HCT116 (cell line): ENCODE measurements at regions not wholly inside any gene's neighbourhood (a gene's known extent, or its start where the extent isn't known, plus 50 kb on each side); places are given as distances from the start of the nearest gene placed in this dataset.

Experiments
- CBX3 ChIP-seq: IDR thresholded peaks from 2 replicates; pipeline ENCODE4 v1.6.1; 2012; ENCODE audit warnings: low read depth
- CEBPB ChIP-seq: IDR thresholded peaks from 2 replicates; pipeline ENCODE4 v1.6.1; 2012; ENCODE audit warnings: low read depth
- EZH2 ChIP-seq: fragments of 200-600 bp; sonication (generic); IDR thresholded peaks from 2 replicates; pipeline ENCODE4 v1.6.1; 2017; ENCODE audit warnings: antibody characterized with exemption, mixed run types
- EZH2phosphoT487 ChIP-seq: fragments of 200-600 bp; IDR thresholded peaks from 2 replicates; pipeline ENCODE4 v1.6.1; 2018; ENCODE audit warnings: antibody characterized with exemption, borderline replicate concordance
- FOSL1 ChIP-seq: IDR thresholded peaks from 2 replicates; pipeline ENCODE4 v1.6.1; 2012; ENCODE audit warnings: low read depth
- POLR2A ChIP-seq: IDR thresholded peaks from 2 replicates; pipeline ENCODE4 v1.7.0; 2011; ENCODE audit warnings: borderline replicate concordance; ENCODE audit not compliant: insufficient read depth, insufficient read length; ENCODE audit errors: extremely low read depth
- TF ChIP-seq, protein P1 (sequence below), 3 experiments: fragments of 200-600 bp in 1 of 3; sonication (generic) in 1 of 3; IDR thresholded peaks in 2 of 3; conservative IDR thresholded peaks in 1 of 3; 2 replicates each; pipeline ENCODE4 v1.5.1; 2012 to 2017; ENCODE audit warnings: low read depth in 2 of 3, low read length in 2 of 3, antibody characterized with exemption in 1 of 3, borderline replicate concordance in 1 of 3, control low read depth in 1 of 3, mild to moderate bottlenecking in 1 of 3, mixed read lengths in 1 of 3, mixed run types in 1 of 3, moderate library complexity in 1 of 3; ENCODE audit not compliant: insufficient read depth in 1 of 3
- TF ChIP-seq, protein P2 (sequence below): IDR thresholded peaks from 2 replicates; pipeline ENCODE4 v1.6.1; 2012; ENCODE audit warnings: low read depth

DNA sequence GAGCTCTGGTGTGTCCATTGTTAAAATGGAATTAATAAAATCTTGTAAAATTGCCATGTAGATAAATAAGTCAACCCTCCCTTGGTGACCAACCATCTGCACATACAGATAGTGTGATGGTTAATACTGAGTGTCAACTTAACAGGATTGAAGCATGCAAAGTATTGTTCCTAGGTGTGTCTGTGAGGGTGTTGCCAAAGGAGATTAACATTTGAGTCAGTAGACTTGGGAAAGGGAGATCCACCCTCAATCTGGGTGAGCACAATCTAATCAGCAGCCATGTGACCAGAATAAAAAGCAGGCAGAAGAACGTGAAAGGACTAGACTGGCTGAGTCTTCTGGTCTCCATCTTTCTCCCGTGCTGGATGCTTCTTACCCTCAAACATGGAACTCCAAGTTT, 174.8 kb downstream of the LTN1 start:
- TF ChIP-seq POLR2A, result no peak
- TF ChIP-seq EZH2, result no peak
- TF ChIP-seq, protein P1, sequence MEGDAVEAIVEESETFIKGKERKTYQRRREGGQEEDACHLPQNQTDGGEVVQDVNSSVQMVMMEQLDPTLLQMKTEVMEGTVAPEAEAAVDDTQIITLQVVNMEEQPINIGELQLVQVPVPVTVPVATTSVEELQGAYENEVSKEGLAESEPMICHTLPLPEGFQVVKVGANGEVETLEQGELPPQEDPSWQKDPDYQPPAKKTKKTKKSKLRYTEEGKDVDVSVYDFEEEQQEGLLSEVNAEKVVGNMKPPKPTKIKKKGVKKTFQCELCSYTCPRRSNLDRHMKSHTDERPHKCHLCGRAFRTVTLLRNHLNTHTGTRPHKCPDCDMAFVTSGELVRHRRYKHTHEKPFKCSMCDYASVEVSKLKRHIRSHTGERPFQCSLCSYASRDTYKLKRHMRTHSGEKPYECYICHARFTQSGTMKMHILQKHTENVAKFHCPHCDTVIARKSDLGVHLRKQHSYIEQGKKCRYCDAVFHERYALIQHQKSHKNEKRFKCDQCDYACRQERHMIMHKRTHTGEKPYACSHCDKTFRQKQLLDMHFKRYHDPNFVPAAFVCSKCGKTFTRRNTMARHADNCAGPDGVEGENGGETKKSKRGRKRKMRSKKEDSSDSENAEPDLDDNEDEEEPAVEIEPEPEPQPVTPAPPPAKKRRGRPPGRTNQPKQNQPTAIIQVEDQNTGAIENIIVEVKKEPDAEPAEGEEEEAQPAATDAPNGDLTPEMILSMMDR (IDR thresholded peaks at IDR 0.05 in 2 of 3, conservative IDR thresholded peaks at IDR 0.05 in 1 of 3; ENCODE audit: borderline replicate concordance in 1 of 3, insufficient read depth in 1 of 3, low read depth in 2 of 3, low read length in 2 of 3), result no peak
- TF ChIP-seq EZH2phosphoT487, result no peak
- TF ChIP-seq FOSL1, result no peak
- TF ChIP-seq, protein P2, sequence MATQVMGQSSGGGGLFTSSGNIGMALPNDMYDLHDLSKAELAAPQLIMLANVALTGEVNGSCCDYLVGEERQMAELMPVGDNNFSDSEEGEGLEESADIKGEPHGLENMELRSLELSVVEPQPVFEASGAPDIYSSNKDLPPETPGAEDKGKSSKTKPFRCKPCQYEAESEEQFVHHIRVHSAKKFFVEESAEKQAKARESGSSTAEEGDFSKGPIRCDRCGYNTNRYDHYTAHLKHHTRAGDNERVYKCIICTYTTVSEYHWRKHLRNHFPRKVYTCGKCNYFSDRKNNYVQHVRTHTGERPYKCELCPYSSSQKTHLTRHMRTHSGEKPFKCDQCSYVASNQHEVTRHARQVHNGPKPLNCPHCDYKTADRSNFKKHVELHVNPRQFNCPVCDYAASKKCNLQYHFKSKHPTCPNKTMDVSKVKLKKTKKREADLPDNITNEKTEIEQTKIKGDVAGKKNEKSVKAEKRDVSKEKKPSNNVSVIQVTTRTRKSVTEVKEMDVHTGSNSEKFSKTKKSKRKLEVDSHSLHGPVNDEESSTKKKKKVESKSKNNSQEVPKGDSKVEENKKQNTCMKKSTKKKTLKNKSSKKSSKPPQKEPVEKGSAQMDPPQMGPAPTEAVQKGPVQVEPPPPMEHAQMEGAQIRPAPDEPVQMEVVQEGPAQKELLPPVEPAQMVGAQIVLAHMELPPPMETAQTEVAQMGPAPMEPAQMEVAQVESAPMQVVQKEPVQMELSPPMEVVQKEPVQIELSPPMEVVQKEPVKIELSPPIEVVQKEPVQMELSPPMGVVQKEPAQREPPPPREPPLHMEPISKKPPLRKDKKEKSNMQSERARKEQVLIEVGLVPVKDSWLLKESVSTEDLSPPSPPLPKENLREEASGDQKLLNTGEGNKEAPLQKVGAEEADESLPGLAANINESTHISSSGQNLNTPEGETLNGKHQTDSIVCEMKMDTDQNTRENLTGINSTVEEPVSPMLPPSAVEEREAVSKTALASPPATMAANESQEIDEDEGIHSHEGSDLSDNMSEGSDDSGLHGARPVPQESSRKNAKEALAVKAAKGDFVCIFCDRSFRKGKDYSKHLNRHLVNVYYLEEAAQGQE, result no peak
- no peak for TF ChIP-seq CBX3
- TF ChIP-seq CEBPB, result no peak
